HG02840 (cell line): ENCODE measurements at regions not wholly inside any gene's neighbourhood (a gene's known extent, or its start where the extent isn't known, plus 50 kb on each side); places are given as distances from the start of the nearest gene placed in this dataset.
"Not testable (repeated sequence)": the region's sequence is repeated elsewhere in the genome, so short reads cannot be mapped to it uniquely, and the experiment has no call there.

Source experiments
- ATAC-seq: cut with Tn5 transposase; IDR thresholded peaks from one replicate; pipeline ENCODE4 v1.9.1; 2021; ENCODE audit warnings: mild to moderate bottlenecking, moderate library complexity, moderate number of reproducible peaks; ENCODE audit not compliant: unreplicated experiment, low FRiP score

- ATAC-seq, result no peak
These were observed 438.1 kb downstream of the GBA3 start for GRCh38 chr4:23130845-23131244.

- ATAC-seq, result no peak
These were observed 432.4 kb downstream of the GBA3 start for GRCh38 chr4:23125118-23125517.

GRCh38 chr4:23122666-23123400, 430.1 kb downstream of the GBA3 start:
- ATAC-seq, result no peak

- no peak for ATAC-seq
These were observed 427.6 kb downstream of the GBA3 start for GRCh38 chr4:23120374-23120773.

GRCh38 chr4:23117826-23118225, 425.1 kb downstream of the GBA3 start:
- ATAC-seq, result no peak

GRCh38 chr4:23114538-23114937, 421.8 kb downstream of the GBA3 start:
- no peak for ATAC-seq

- ATAC-seq, result no peak
These were observed 420.4 kb downstream of the GBA3 start for GRCh38 chr4:23113104-23113503.

- no peak for ATAC-seq
These were observed 413.8 kb downstream of the GBA3 start for GRCh38 chr4:23106516-23106915.

- ATAC-seq, result no peak
These were observed 413.1 kb downstream of the GBA3 start for GRCh38 chr4:23105759-23106370.

GRCh38 chr4:23097251-23097650, 404.5 kb downstream of the GBA3 start:
- no peak for ATAC-seq

- ATAC-seq, result no peak
These were observed 399.0 kb downstream of the GBA3 start for GRCh38 chr4:23091711-23092110.

- ATAC-seq, result no peak
These were observed 392.5 kb downstream of the GBA3 start for GRCh38 chr4:23085249-23085568.

GRCh38 chr4:23084559-23085248, 392.0 kb downstream of the GBA3 start:
- ATAC-seq, result no peak

- ATAC-seq, result no peak
These were observed 390.7 kb downstream of the GBA3 start for GRCh38 chr4:23083391-23083790.

GRCh38 chr4:23080171-23080570, 387.4 kb downstream of the GBA3 start:
- ATAC-seq, result not testable (repeated sequence)

GRCh38 chr4:23070848-23071570, 378.3 kb downstream of the GBA3 start:
- ATAC-seq, result no peak

GRCh38 chr4:23068756-23069155, 376.0 kb downstream of the GBA3 start:
- ATAC-seq, result no peak

GRCh38 chr4:23068287-23068686, 375.6 kb downstream of the GBA3 start:
- no peak for ATAC-seq

- no peak for ATAC-seq
These were observed 369.5 kb downstream of the GBA3 start for GRCh38 chr4:23062188-23062587.

- no peak for ATAC-seq
These were observed 368.7 kb downstream of the GBA3 start for GRCh38 chr4:23061431-23061830.

GRCh38 chr4:23060776-23061175, 368.0 kb downstream of the GBA3 start:
- ATAC-seq, result no peak
